ENCODE measurements at regions not wholly inside any gene's neighbourhood (a gene's known extent, or its start where the extent isn't known, plus 50 kb on each side); places are given as distances from the start of the nearest gene placed in this dataset.

DNA sequence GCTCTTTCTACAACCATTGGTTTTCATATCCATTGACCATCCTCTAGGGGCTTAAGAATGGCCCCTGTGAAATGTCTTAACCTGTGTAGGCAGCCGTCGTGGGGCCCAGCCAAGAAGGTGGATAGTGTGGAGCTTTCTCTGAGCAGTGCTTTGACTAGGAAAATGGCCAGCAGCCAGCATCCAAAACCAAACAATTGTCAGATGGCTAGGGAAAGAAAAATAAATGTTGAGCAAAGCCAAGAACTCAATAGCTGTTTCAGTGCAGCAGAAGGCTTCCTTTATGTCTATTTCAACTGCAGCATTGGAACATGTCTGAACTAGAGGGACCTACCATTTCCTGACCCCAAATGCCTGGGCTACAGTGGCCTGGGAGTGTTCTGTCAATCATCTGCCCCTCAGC is 374.9 kb downstream of the TLE4 start:
- no peaks in the 10 kb centered on the region for H3K27me3 Mint-ChIP-seq (ENCODE audit: insufficient read depth, unreplicated experiment)
- TF ChIP-seq, protein P1, sequence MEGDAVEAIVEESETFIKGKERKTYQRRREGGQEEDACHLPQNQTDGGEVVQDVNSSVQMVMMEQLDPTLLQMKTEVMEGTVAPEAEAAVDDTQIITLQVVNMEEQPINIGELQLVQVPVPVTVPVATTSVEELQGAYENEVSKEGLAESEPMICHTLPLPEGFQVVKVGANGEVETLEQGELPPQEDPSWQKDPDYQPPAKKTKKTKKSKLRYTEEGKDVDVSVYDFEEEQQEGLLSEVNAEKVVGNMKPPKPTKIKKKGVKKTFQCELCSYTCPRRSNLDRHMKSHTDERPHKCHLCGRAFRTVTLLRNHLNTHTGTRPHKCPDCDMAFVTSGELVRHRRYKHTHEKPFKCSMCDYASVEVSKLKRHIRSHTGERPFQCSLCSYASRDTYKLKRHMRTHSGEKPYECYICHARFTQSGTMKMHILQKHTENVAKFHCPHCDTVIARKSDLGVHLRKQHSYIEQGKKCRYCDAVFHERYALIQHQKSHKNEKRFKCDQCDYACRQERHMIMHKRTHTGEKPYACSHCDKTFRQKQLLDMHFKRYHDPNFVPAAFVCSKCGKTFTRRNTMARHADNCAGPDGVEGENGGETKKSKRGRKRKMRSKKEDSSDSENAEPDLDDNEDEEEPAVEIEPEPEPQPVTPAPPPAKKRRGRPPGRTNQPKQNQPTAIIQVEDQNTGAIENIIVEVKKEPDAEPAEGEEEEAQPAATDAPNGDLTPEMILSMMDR (IDR thresholded peaks at IDR 0.05; ENCODE audit: unreplicated experiment) = no peak
- intact Hi-C loops (cut with micrococcal nuclease) = loop anchor here (5.0 kb wide), 1 partner anchor 814 kb away; no protein-coding TSS in a partner anchor
- no TSS peak for BruUV-seq (replicated peaks)
- no peaks in the 10 kb centered on the region for H3K9me3 Mint-ChIP-seq (ENCODE audit: unreplicated experiment)
- POLR2A ChIA-PET = no interaction called here
- H3K27ac Mint-ChIP-seq (ENCODE audit: low read depth, unreplicated experiment) = no peak overlapping the region
- no peaks in the 10 kb centered on the region for H3K4me1 Mint-ChIP-seq (ENCODE audit: insufficient read depth, unreplicated experiment)
- H3K36me3 Mint-ChIP-seq (ENCODE audit: insufficient read depth, unreplicated experiment) = no peaks in the 10 kb centered on the region
- no peak for DNase-seq (ENCODE audit: unreplicated experiment)
- no peak overlapping the region for H3K4me3 Mint-ChIP-seq (ENCODE audit: unreplicated experiment)
- CTCF ChIA-PET = interaction anchor here (0.5 kb wide), 1 partner anchor 28 kb away, joined by 3 read pairs; no protein-coding TSS in a partner anchor

DNA sequence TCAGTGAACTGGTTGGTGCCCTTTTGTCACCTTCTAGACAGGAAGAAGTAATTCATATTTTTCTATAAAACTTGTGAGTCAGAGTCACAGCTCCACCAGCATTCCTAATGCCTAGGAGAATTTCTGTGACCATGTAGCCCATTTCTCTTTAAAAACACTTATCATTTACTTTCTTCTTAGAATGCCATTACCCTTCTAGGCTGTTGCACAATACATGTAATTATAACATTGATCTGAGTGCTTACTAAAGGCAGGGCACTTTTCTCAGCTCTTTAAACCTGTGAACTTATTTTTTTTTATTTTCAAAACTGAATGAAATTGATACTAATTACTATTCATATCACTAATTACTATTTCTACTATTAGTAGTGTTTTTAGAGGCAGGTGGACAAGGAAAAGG is 373.7 kb downstream of the TLE4 start:
- ChIA-PET CTCF (interaction anchor here (0.6 to 0.8 kb wide), 3 partner anchors 10 to 1476 kb away, joined by 3 read pairs; no protein-coding TSS in a partner anchor), POLR2A (interaction anchor here (0.6 kb wide), 1 partner anchor 372 kb away, joined by 3 read pairs; no protein-coding TSS in a partner anchor)
- Mint-ChIP-seq H3K27me3 (ENCODE audit: insufficient read depth, unreplicated experiment) (no peaks in the 10 kb centered on the region), H3K4me3 (ENCODE audit: unreplicated experiment) (no peak overlapping the region), H3K36me3 (ENCODE audit: insufficient read depth, unreplicated experiment) (no peaks in the 10 kb centered on the region), H3K27ac (ENCODE audit: low read depth, unreplicated experiment) (no peak overlapping the region), H3K4me1 (ENCODE audit: insufficient read depth, unreplicated experiment) (no peaks in the 10 kb centered on the region), H3K9me3 (ENCODE audit: unreplicated experiment) (no peaks in the 10 kb centered on the region)
- DNase-seq (ENCODE audit: unreplicated experiment) = no peak
- TF ChIP-seq, protein P1 (IDR thresholded peaks at IDR 0.05; ENCODE audit: unreplicated experiment) = no peak
- BruUV-seq (replicated peaks) = no TSS peak
- intact Hi-C loops (cut with micrococcal nuclease) = loop anchor here (5.0 kb wide), 1 partner anchor 813 kb away; no protein-coding TSS in a partner anchor

DNA sequence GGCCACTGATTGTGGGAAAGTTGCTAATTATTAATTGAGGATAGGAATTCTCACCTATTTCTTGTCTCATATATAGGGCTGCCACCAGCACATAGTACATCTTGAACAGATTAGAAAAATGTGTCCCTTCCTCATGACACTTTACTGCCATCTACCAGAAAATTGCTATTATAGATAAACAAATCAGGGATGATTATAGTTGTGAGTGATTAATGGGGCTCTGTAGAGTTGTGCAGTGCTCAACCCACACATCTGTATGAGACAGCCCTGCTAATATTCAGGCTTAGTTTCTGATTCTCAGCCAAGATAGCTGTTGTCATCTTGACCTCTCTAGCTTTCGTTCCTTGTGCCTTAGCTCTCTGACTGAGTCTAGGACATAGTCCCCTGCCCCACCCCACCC is 373.3 kb downstream of the TLE4 start:
- Mint-ChIP-seq H3K36me3 (ENCODE audit: insufficient read depth, unreplicated experiment) (no peaks in the 10 kb centered on the region), H3K27me3 (ENCODE audit: insufficient read depth, unreplicated experiment) (no peaks in the 10 kb centered on the region), H3K4me1 (ENCODE audit: insufficient read depth, unreplicated experiment) (no peaks in the 10 kb centered on the region), H3K27ac (ENCODE audit: low read depth, unreplicated experiment) (no peak overlapping the region), H3K9me3 (ENCODE audit: unreplicated experiment) (no peaks in the 10 kb centered on the region), H3K4me3 (ENCODE audit: unreplicated experiment) (no peak overlapping the region)
- ChIA-PET POLR2A (interaction anchor here (0.5 to 0.6 kb wide), 2 partner anchors 371 to 903 kb away, joined by 3 to 4 read pairs; no protein-coding TSS in a partner anchor), CTCF (interaction anchor here (0.6 kb wide), 1 partner anchor 186 kb away, joined by 3 read pairs; no protein-coding TSS in a partner anchor)
- TF ChIP-seq, protein P1 (IDR thresholded peaks at IDR 0.05; ENCODE audit: unreplicated experiment) = no peak
- no TSS peak for BruUV-seq (replicated peaks)
- intact Hi-C loops (cut with micrococcal nuclease) = loop anchor here (5.0 kb wide), 1 partner anchor 813 kb away; no protein-coding TSS in a partner anchor
- DNase-seq (ENCODE audit: unreplicated experiment) = no peak

DNA sequence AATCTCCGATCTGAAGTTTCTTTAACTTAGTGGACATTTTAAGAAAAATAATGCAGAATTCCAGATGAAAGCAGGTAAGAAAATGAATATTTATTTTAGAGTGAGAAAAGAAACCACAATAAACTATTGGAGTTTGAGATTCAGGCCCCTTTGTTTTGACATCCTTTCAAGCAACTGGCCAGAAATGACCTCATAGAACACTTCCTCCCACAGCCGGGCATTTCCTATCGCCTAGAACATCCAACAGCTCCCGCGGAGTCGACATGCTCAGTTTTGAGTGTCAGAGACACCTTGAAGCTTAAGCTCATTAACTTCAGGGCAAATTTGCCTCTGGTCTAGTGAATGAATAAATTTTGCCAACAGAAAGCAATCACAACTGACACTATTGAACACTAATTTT is 369.2 kb downstream of the TLE4 start:
- POLR2A ChIA-PET = no interaction called here
- Mint-ChIP-seq H3K4me1 (ENCODE audit: insufficient read depth, unreplicated experiment) (no peaks in the 10 kb centered on the region), H3K4me3 (ENCODE audit: unreplicated experiment) (no peak overlapping the region), H3K9me3 (ENCODE audit: unreplicated experiment) (no peaks in the 10 kb centered on the region), H3K27me3 (ENCODE audit: insufficient read depth, unreplicated experiment) (no peaks in the 10 kb centered on the region), H3K36me3 (ENCODE audit: insufficient read depth, unreplicated experiment) (no peaks in the 10 kb centered on the region), H3K27ac (ENCODE audit: low read depth, unreplicated experiment) (no peak overlapping the region)
- CTCF ChIA-PET = no interaction called here
- DNase-seq (ENCODE audit: unreplicated experiment) = no peak
- TF ChIP-seq, protein P1 (IDR thresholded peaks at IDR 0.05; ENCODE audit: unreplicated experiment) = no peak
- intact Hi-C loops (cut with micrococcal nuclease) = no loop called here
- no TSS peak for BruUV-seq (replicated peaks)

Measured in MCF 10A (cell line).